HCT116 (cell line): ENCODE measurements at regions not wholly inside any gene's neighbourhood (a gene's known extent, or its start where the extent isn't known, plus 50 kb on each side); places are given as distances from the start of the nearest gene placed in this dataset.

ENCODE experiments used
- ATAC-seq: fragments of 200-7000 bp; cut with Tn5 transposase; 2 replicates; pipeline ENCODE4 v1.9.1; 2020; ENCODE audit warnings: mild to moderate bottlenecking, moderate library complexity
- BruUV-seq: library from RNA; stranded (reverse); fragments of 400-500 nt; replicated peaks from 2 replicates; lab custom pipeline; 2021; lab: Mats Ljungman, UMichigan
- CTCF ChIA-PET: fragments of 300-600 bp; sonication (Branson Sonifier 250); formaldehyde crosslinking; loops from one replicate; lab custom pipeline; 2021; ENCODE audit warnings: antibody characterized with exemption; lab: Charles Lee
- POLR2A ChIA-PET: fragments of 300-600, 350-600 bp; sonication (Branson Sonifier 250); formaldehyde crosslinking; loops from one replicate; lab custom pipeline; 2021; ENCODE audit warnings: antibody characterized with exemption; lab: Charles Lee
- RAD21 ChIA-PET, 2 experiments: fragments of 300-600 bp; sonication (Branson Sonifier 250); formaldehyde crosslinking; loops; one replicate each; lab custom pipeline; 2023; ENCODE audit warnings: low total read pairs in 2 of 2; ENCODE audit not compliant: uncharacterized antibody in 2 of 2, unreplicated experiment in 2 of 2, low non-redundant PET in 1 of 2; lab: Charles Lee
- DNase-seq: peaks from one replicate; pipeline ENCODE4 v3.0.0-alpha.2; 2010; ENCODE audit warnings: low read depth, low spot score
- H2AFZ ChIP-seq: fragments of 200-600 bp; shearing (Covaris generic), sonication (generic); 2 replicates; pipeline ENCODE4 v1.6.1; 2017; ENCODE audit warnings: low read depth, mixed run types, mixed read lengths, antibody characterized with exemption, low read length; ENCODE audit not compliant: poor library complexity, severe bottlenecking
- H3K27ac ChIP-seq: 2 replicates; pipeline ENCODE4 v1.5.1; 2012; ENCODE audit warnings: low read depth, low read length
- H3K27me3 ChIP-seq: fragments of 200-600 bp; sonication (generic); 2 replicates; pipeline ENCODE4 v1.6.1; 2016; ENCODE audit warnings: mixed run types, low read length, mixed read lengths; ENCODE audit not compliant: insufficient read depth
- H3K36me3 ChIP-seq, 2 experiments: fragments of 200-500 bp in 1 of 2; fragments of 200-600 bp in 1 of 2; sonication (Bioruptor generic) in 1 of 2; sonication (generic) in 1 of 2; 2 replicates each; pipeline versions ENCODE4 v1.5.1 to v1.6.1; 2014 to 2016; ENCODE audit warnings: low read length in 2 of 2, inconsistent platforms in 1 of 2, mixed read lengths in 1 of 2, mixed run types in 1 of 2; ENCODE audit not compliant: insufficient read depth in 2 of 2, control insufficient read depth in 1 of 2
- H3K4me1 ChIP-seq, 2 experiments: fragments of 200-600 bp in 1 of 2; sonication (generic) in 1 of 2; 2 replicates each; pipeline versions ENCODE4 v1.5.1 to v1.6.1; 2012 to 2017; ENCODE audit warnings: low read length in 2 of 2, inconsistent platforms in 1 of 2, mild to moderate bottlenecking in 1 of 2, mixed read lengths in 1 of 2, mixed run types in 1 of 2, moderate library complexity in 1 of 2; ENCODE audit not compliant: insufficient read depth in 2 of 2, control insufficient read depth in 1 of 2
- H3K4me2 ChIP-seq: fragments of 200-600 bp; sonication (generic); 2 replicates; pipeline ENCODE4 v1.6.1; 2017; ENCODE audit warnings: mixed run types, low read length, mixed read lengths
- H3K4me3 ChIP-seq, 2 experiments: fragments of 200-600 bp in 1 of 2; sonication (generic) in 1 of 2; replicated peaks in 1 of 2; 2 replicates each; pipeline ENCODE4 v1.5.1; 2011 to 2016; ENCODE audit warnings: low read length in 2 of 2, control low read depth in 1 of 2, low read depth in 1 of 2, mild to moderate bottlenecking in 1 of 2, mixed read lengths in 1 of 2, mixed run types in 1 of 2
- H3K79me2 ChIP-seq: fragments of 200-600 bp; sonication (generic); 2 replicates; pipeline ENCODE4 v1.6.1; 2017; ENCODE audit warnings: mild to moderate bottlenecking, mixed run types, low read length, moderate library complexity, mixed read lengths; ENCODE audit not compliant: insufficient read depth
- H3K9ac ChIP-seq: fragments of 200-600 bp; sonication (generic); 2 replicates; pipeline ENCODE4 v1.6.1; 2016; ENCODE audit warnings: low read length, mixed read lengths
- H3K9me2 ChIP-seq: fragments of 200-600 bp; sonication (generic), shearing (Covaris generic); 2 replicates; pipeline ENCODE4 v1.6.1; 2017; ENCODE audit warnings: mixed run types, mild to moderate bottlenecking, moderate library complexity; ENCODE audit not compliant: insufficient read depth
- H3K9me3 ChIP-seq, 2 experiments: fragments of 200-500 bp in 1 of 2; fragments of 200-600 bp in 1 of 2; sonication (Bioruptor generic) in 1 of 2; sonication (generic) in 1 of 2; 2 replicates each; pipeline ENCODE4 v1.6.1; 2014 to 2017; ENCODE audit warnings: low read length in 2 of 2, mixed read lengths in 2 of 2, inconsistent platforms in 1 of 2, low read depth in 1 of 2, mild to moderate bottlenecking in 1 of 2, mixed run types in 1 of 2, moderate library complexity in 1 of 2; ENCODE audit not compliant: control insufficient read depth in 1 of 2, insufficient read depth in 1 of 2
- H4K20me1 ChIP-seq: fragments of 200-600 bp; sonication (generic), shearing (Covaris generic); 2 replicates; pipeline ENCODE4 v1.6.1; 2017; ENCODE audit warnings: mixed run types, mild to moderate bottlenecking, moderate library complexity; ENCODE audit not compliant: insufficient read depth
- ATF3 ChIP-seq: IDR thresholded peaks from 2 replicates; pipeline ENCODE4 v1.6.1; 2012
- CBX3 ChIP-seq: IDR thresholded peaks from 2 replicates; pipeline ENCODE4 v1.6.1; 2012; ENCODE audit warnings: low read depth
- CTCF ChIP-seq, 3 experiments: fragments of 200-600 bp in 1 of 3; sonication (generic) in 1 of 3; IDR thresholded peaks in 2 of 3; conservative IDR thresholded peaks in 1 of 3; 2 replicates each; pipeline ENCODE4 v1.5.1; 2012 to 2017; ENCODE audit warnings: low read depth in 2 of 3, low read length in 2 of 3, antibody characterized with exemption in 1 of 3, borderline replicate concordance in 1 of 3, control low read depth in 1 of 3, mild to moderate bottlenecking in 1 of 3, mixed read lengths in 1 of 3, mixed run types in 1 of 3, moderate library complexity in 1 of 3; ENCODE audit not compliant: insufficient read depth in 1 of 3
- ELF1 ChIP-seq: IDR thresholded peaks from 2 replicates; pipeline ENCODE4 v1.6.1; 2012; ENCODE audit warnings: low read depth, borderline replicate concordance
- EZH2 ChIP-seq: fragments of 200-600 bp; sonication (generic); IDR thresholded peaks from 2 replicates; pipeline ENCODE4 v1.6.1; 2017; ENCODE audit warnings: antibody characterized with exemption, mixed run types
- EZH2phosphoT487 ChIP-seq: fragments of 200-600 bp; IDR thresholded peaks from 2 replicates; pipeline ENCODE4 v1.6.1; 2018; ENCODE audit warnings: antibody characterized with exemption, borderline replicate concordance
- FOSL1 ChIP-seq: IDR thresholded peaks from 2 replicates; pipeline ENCODE4 v1.6.1; 2012; ENCODE audit warnings: low read depth
- JUND ChIP-seq: IDR thresholded peaks from 2 replicates; pipeline ENCODE4 v1.6.1; 2012
- POLR2A ChIP-seq: IDR thresholded peaks from 2 replicates; pipeline ENCODE4 v1.7.0; 2011; ENCODE audit warnings: borderline replicate concordance; ENCODE audit not compliant: insufficient read depth, insufficient read length; ENCODE audit errors: extremely low read depth
- POLR2AphosphoS5 ChIP-seq: IDR thresholded peaks from 2 replicates; pipeline ENCODE4 v1.6.1; 2011; ENCODE audit warnings: mild to moderate bottlenecking, low read depth, low read length, moderate library complexity
- RAD21 ChIP-seq: IDR thresholded peaks from 2 replicates; pipeline ENCODE4 v1.6.1; 2012; ENCODE audit warnings: low read depth, mild to moderate bottlenecking
- SIN3A ChIP-seq: IDR thresholded peaks from 2 replicates; pipeline ENCODE4 v1.6.1; 2012; ENCODE audit warnings: low read depth
- SP1 ChIP-seq: IDR thresholded peaks from 2 replicates; pipeline ENCODE4 v1.6.1; 2012; ENCODE audit warnings: low read depth
- SRF ChIP-seq: IDR thresholded peaks from 2 replicates; pipeline ENCODE4 v1.6.1; 2012; ENCODE audit warnings: low read depth
- TCF7L2 ChIP-seq: IDR thresholded peaks from 2 replicates; pipeline ENCODE4 v1.7.0; 2011; ENCODE audit warnings: borderline replicate concordance, inconsistent platforms; ENCODE audit not compliant: insufficient read depth, insufficient read length; ENCODE audit errors: extremely low read depth
- ZBTB33 ChIP-seq: IDR thresholded peaks from 2 replicates; pipeline ENCODE4 v1.6.1; 2011; ENCODE audit warnings: mild to moderate bottlenecking, low read length, moderate library complexity; ENCODE audit not compliant: insufficient replicate concordance; ENCODE audit errors: extremely low read depth
- ZFX ChIP-seq: fragments of 450-650 bp; IDR thresholded peaks from 2 replicates; pipeline ENCODE4 v1.6.1; 2017
- intact Hi-C: fragments of 100-400 bp; cut with micrococcal nuclease; formaldehyde crosslinking; loops from 2 replicates; pipeline ENCODE4 v1.10.0; 2022

- peaks cover 7% of the 10 kb centered on the region; the same call in 1 of the 2 replicates for H3K27me3 ChIP-seq
- H3K27ac ChIP-seq: no peak overlapping the region
- CTCF ChIA-PET: no interaction called here
- H3K9me3 ChIP-seq: no peaks in the 10 kb centered on the region
- RAD21 ChIA-PET: no interaction called here
- DNase-seq (no peak), ATAC-seq (no peak)
- no peaks in the 10 kb centered on the region for H3K4me1 ChIP-seq
- H3K36me3 ChIP-seq: no peaks in the 10 kb centered on the region
- H3K9me2 ChIP-seq: no peaks in the 10 kb centered on the region
- POLR2A ChIA-PET: no interaction called here
- H3K9ac ChIP-seq: no peak overlapping the region
- H3K4me3 ChIP-seq: no peak overlapping the region
- H2AFZ ChIP-seq: no peak overlapping the region
- no peak overlapping the region for H3K4me2 ChIP-seq
- intact Hi-C loops: no loop called here
- H4K20me1 ChIP-seq: no peaks in the 10 kb centered on the region; the same call in 1 of the 2 replicates
- H3K79me2 ChIP-seq: no peaks in the 10 kb centered on the region
- TF ChIP-seq CTCF (IDR thresholded peaks at IDR 0.05 in 2 of 3, conservative IDR thresholded peaks at IDR 0.05 in 1 of 3; ENCODE audit: borderline replicate concordance in 1 of 3, insufficient read depth in 1 of 3, low read depth in 2 of 3, low read length in 2 of 3): no peak
- no TSS peak for BruUV-seq
These were observed 475.3 kb upstream of the TRPC7 start for GRCh38 chr5:136840601-136841000.

- H3K4me2 ChIP-seq: no peak overlapping the region
- no peak for ATAC-seq
- no TSS peak for BruUV-seq
- H3K9ac ChIP-seq: no peak overlapping the region
- no peaks in the 10 kb centered on the region; the same call in 1 of the 2 replicates for H3K27me3 ChIP-seq
- no peaks in the 10 kb centered on the region for H3K36me3 ChIP-seq
- H3K9me2 ChIP-seq: no peaks in the 10 kb centered on the region
- H3K79me2 ChIP-seq: no peaks in the 10 kb centered on the region
- ChIA-PET RAD21 (no interaction called here), POLR2A (no interaction called here), CTCF (no interaction called here)
- intact Hi-C loops: no loop called here
- no peaks in the 10 kb centered on the region for H3K4me1 ChIP-seq
- H3K4me3 ChIP-seq: no peak overlapping the region
- H2AFZ ChIP-seq: no peak overlapping the region
- TF ChIP-seq POLR2A (no peak), ZBTB33 (no peak), FOSL1 (no peak), RAD21 (no peak), SRF (no peak), JUND (no peak), TCF7L2 (no peak), POLR2AphosphoS5 (no peak), EZH2 (no peak), CBX3 (no peak), ELF1 (no peak), ATF3 (no peak), EZH2phosphoT487 (no peak), SP1 (no peak), ZFX (no peak), SIN3A (no peak)
- DNase-seq: no peak
- no peak overlapping the region for H3K27ac ChIP-seq
- no peaks in the 10 kb centered on the region; the same call in 1 of the 2 replicates for H4K20me1 ChIP-seq
- H3K9me3 ChIP-seq: no peaks in the 10 kb centered on the region
These were observed 470.7 kb upstream of the TRPC7 start for GRCh38 chr5:136836093-136836492.
